Esophagus squamous epithelium (tissue), 4 donors: ENCODE measurements at regions not wholly inside any gene's neighbourhood (a gene's known extent, or its start where the extent isn't known, plus 50 kb on each side); places are given as distances from the start of the nearest gene placed in this dataset.

Source experiments
- CTCF ChIP-seq, 6 experiments: fragments of 450-650 bp in 4 of 6; fragments of 200-600 bp in 2 of 6; sonication (generic) in 2 of 6; IDR thresholded peaks; one replicate each; pipeline ENCODE4 v1.5.1; 2016 to 2019; ENCODE audit warnings: antibody characterized with exemption in 6 of 6, mild to moderate bottlenecking in 4 of 6, moderate library complexity in 4 of 6
- POLR2A ChIP-seq, 4 donors: fragments of 450-650 bp; IDR thresholded peaks; one replicate each; pipeline ENCODE4 v1.6.1; 2017; ENCODE audit warnings: antibody characterized with exemption in 4 of 4, mild to moderate bottlenecking in 4 of 4, moderate library complexity in 3 of 4

- no peak for TF ChIP-seq POLR2A (IDR thresholded peaks at IDR 0.05)
- TF ChIP-seq CTCF (IDR thresholded peaks at IDR 0.05), result no peak
Observed at GRCh38 chrX:45689971-45690370, 489.3 kb upstream of the DIPK2B start.
